ENCODE measurements at regions not wholly inside any gene's neighbourhood (a gene's known extent, or its start where the extent isn't known, plus 50 kb on each side); places are given as distances from the start of the nearest gene placed in this dataset.

- H3K4me3 Mint-ChIP-seq, result no peak overlapping the region
- H3K4me1 Mint-ChIP-seq (ENCODE audit: low read depth in 2 of 2), result no peaks in the 10 kb centered on the region
- H3K9me3 Mint-ChIP-seq, result peaks cover 0 to 6% of the 10 kb centered on the region in 2 donors
- H3K27me3 Mint-ChIP-seq, result no peaks in the 10 kb centered on the region
- no peak for DNase-seq
- no peak for ATAC-seq (replicated peaks)
- H3K36me3 Mint-ChIP-seq (ENCODE audit: insufficient read depth), result no peaks in the 10 kb centered on the region
- H3K27ac Mint-ChIP-seq, result no peak overlapping the region
These were observed 365.5 kb downstream of the RAB28 start for GRCh38 chr4:13118633-13119032.

GRCh38 chr4:13117185-13117584 lies 367.0 kb downstream of the RAB28 start:
- Mint-ChIP-seq H3K27ac (no peak overlapping the region), H3K27me3 (no peaks in the 10 kb centered on the region), H3K4me1 (ENCODE audit: low read depth in 2 of 2) (no peaks in the 10 kb centered on the region), H3K36me3 (ENCODE audit: insufficient read depth) (no peaks in the 10 kb centered on the region), H3K9me3 (peaks cover 0 to 4% of the 10 kb centered on the region in 2 donors), H3K4me3 (no peak overlapping the region)
- ATAC-seq (replicated peaks) (no peak), DNase-seq (no peak)

GRCh38 chr4:13112030-13112429 lies 372.1 kb downstream of the RAB28 start:
- Mint-ChIP-seq H3K27me3 (no peaks in the 10 kb centered on the region), H3K9me3 (peaks cover 0 to 5% of the 10 kb centered on the region in 2 donors), H3K4me1 (ENCODE audit: low read depth in 2 of 2) (no peaks in the 10 kb centered on the region), H3K4me3 (no peak overlapping the region), H3K27ac (no peak overlapping the region), H3K36me3 (ENCODE audit: insufficient read depth) (no peaks in the 10 kb centered on the region)
- ATAC-seq (replicated peaks) (no peak), DNase-seq (no peak)

GRCh38 chr4:13109536-13109935 lies 374.6 kb downstream of the RAB28 start:
- Mint-ChIP-seq H3K4me1 (ENCODE audit: low read depth in 2 of 2) (no peaks in the 10 kb centered on the region), H3K36me3 (ENCODE audit: insufficient read depth) (no peaks in the 10 kb centered on the region), H3K27ac (no peak overlapping the region), H3K27me3 (no peaks in the 10 kb centered on the region), H3K4me3 (no peak overlapping the region), H3K9me3 (peaks cover 0 to 3% of the 10 kb centered on the region in 2 donors)
- ATAC-seq (replicated peaks) (no peak), DNase-seq (no peak)

- no peaks in the 10 kb centered on the region for H3K4me1 Mint-ChIP-seq (ENCODE audit: low read depth in 2 of 2)
- DNase-seq, result no peak
- H3K36me3 Mint-ChIP-seq (ENCODE audit: insufficient read depth), result no peaks in the 10 kb centered on the region
- H3K4me3 Mint-ChIP-seq, result no peak overlapping the region
- no peak for ATAC-seq (replicated peaks)
- H3K27ac Mint-ChIP-seq, result no peak overlapping the region
- peaks cover 0 to 3% of the 10 kb centered on the region in 2 donors for H3K9me3 Mint-ChIP-seq
- no peaks in the 10 kb centered on the region for H3K27me3 Mint-ChIP-seq
These were observed 376.0 kb downstream of the RAB28 start for GRCh38 chr4:13108096-13108495.

GRCh38 chr4:13103382-13104015 lies 380.6 kb downstream of the RAB28 start:
- Mint-ChIP-seq H3K4me1 (ENCODE audit: low read depth in 2 of 2) (no peaks in the 10 kb centered on the region), H3K27ac (no peak overlapping the region), H3K9me3 (no peaks in the 10 kb centered on the region), H3K36me3 (ENCODE audit: insufficient read depth) (no peaks in the 10 kb centered on the region), H3K27me3 (no peaks in the 10 kb centered on the region), H3K4me3 (no peak overlapping the region)
- DNase-seq, result no peak
- no peak for ATAC-seq (replicated peaks)

- Mint-ChIP-seq H3K36me3 (ENCODE audit: insufficient read depth) (no peaks in the 10 kb centered on the region), H3K27ac (no peak overlapping the region), H3K9me3 (no peaks in the 10 kb centered on the region), H3K4me3 (no peak overlapping the region), H3K4me1 (ENCODE audit: low read depth in 2 of 2) (no peaks in the 10 kb centered on the region), H3K27me3 (no peaks in the 10 kb centered on the region)
- DNase-seq (no peak), ATAC-seq (replicated peaks) (no peak)
These were observed 381.9 kb downstream of the RAB28 start for GRCh38 chr4:13102092-13102742.

- Mint-ChIP-seq H3K9me3 (peaks cover 0 to 4% of the 10 kb centered on the region in 2 donors), H3K27ac (no peak overlapping the region), H3K27me3 (no peaks in the 10 kb centered on the region), H3K36me3 (ENCODE audit: insufficient read depth) (no peaks in the 10 kb centered on the region), H3K4me3 (no peak overlapping the region), H3K4me1 (ENCODE audit: low read depth in 2 of 2) (no peaks in the 10 kb centered on the region)
- DNase-seq, result no peak
- no peak for ATAC-seq (replicated peaks)
These were observed 386.2 kb downstream of the RAB28 start for GRCh38 chr4:13097971-13098370.

GRCh38 chr4:13095722-13096121 lies 388.4 kb downstream of the RAB28 start:
- H3K27me3 Mint-ChIP-seq, result no peaks in the 10 kb centered on the region
- H3K4me3 Mint-ChIP-seq, result no peak overlapping the region
- no peaks in the 10 kb centered on the region for H3K36me3 Mint-ChIP-seq (ENCODE audit: insufficient read depth)
- DNase-seq (no peak), ATAC-seq (replicated peaks) (no peak)
- peaks cover 0 to 8% of the 10 kb centered on the region in 2 donors for H3K9me3 Mint-ChIP-seq
- no peaks in the 10 kb centered on the region for H3K4me1 Mint-ChIP-seq (ENCODE audit: low read depth in 2 of 2)
- H3K27ac Mint-ChIP-seq, result no peak overlapping the region

GRCh38 chr4:13093170-13093569 lies 391.0 kb downstream of the RAB28 start:
- peaks cover 0 to 14% of the 10 kb centered on the region in 2 donors for H3K9me3 Mint-ChIP-seq
- H3K27ac Mint-ChIP-seq, result no peak overlapping the region
- ATAC-seq (replicated peaks) (no peak), DNase-seq (no peak)
- no peak overlapping the region for H3K4me3 Mint-ChIP-seq
- no peaks in the 10 kb centered on the region for H3K36me3 Mint-ChIP-seq (ENCODE audit: insufficient read depth)
- H3K4me1 Mint-ChIP-seq (ENCODE audit: low read depth in 2 of 2), result no peaks in the 10 kb centered on the region
- no peaks in the 10 kb centered on the region for H3K27me3 Mint-ChIP-seq

GRCh38 chr4:13092702-13093101 lies 391.4 kb downstream of the RAB28 start:
- Mint-ChIP-seq H3K4me1 (ENCODE audit: low read depth in 2 of 2) (no peaks in the 10 kb centered on the region), H3K27me3 (no peaks in the 10 kb centered on the region), H3K27ac (no peak overlapping the region), H3K4me3 (no peak overlapping the region), H3K9me3 (peaks cover 0 to 14% of the 10 kb centered on the region in 2 donors), H3K36me3 (ENCODE audit: insufficient read depth) (no peaks in the 10 kb centered on the region)
- ATAC-seq (replicated peaks) (no peak), DNase-seq (no peak)

GRCh38 chr4:13089659-13089998 lies 394.5 kb downstream of the RAB28 start:
- Mint-ChIP-seq H3K27ac (no peak overlapping the region), H3K4me1 (ENCODE audit: low read depth in 2 of 2) (no peaks in the 10 kb centered on the region), H3K4me3 (no peak overlapping the region), H3K36me3 (ENCODE audit: insufficient read depth) (no peaks in the 10 kb centered on the region), H3K27me3 (no peaks in the 10 kb centered on the region), H3K9me3 (peaks cover 10 to 12% of the 10 kb centered on the region in 2 donors)
- no peak for DNase-seq
- no peak for ATAC-seq (replicated peaks)

- DNase-seq, result no peak
- ATAC-seq (replicated peaks), result no peak
- H3K9me3 Mint-ChIP-seq, result peaks cover 15 to 16% of the 10 kb centered on the region in 2 donors
- H3K4me3 Mint-ChIP-seq, result no peak overlapping the region
- H3K27me3 Mint-ChIP-seq, result no peaks in the 10 kb centered on the region
- H3K4me1 Mint-ChIP-seq (ENCODE audit: low read depth in 2 of 2), result no peaks in the 10 kb centered on the region
- no peak overlapping the region for H3K27ac Mint-ChIP-seq
- H3K36me3 Mint-ChIP-seq (ENCODE audit: insufficient read depth), result no peaks in the 10 kb centered on the region
These were observed 395.1 kb downstream of the RAB28 start for GRCh38 chr4:13088726-13089658.

- no peak for DNase-seq
- Mint-ChIP-seq H3K27me3 (no peaks in the 10 kb centered on the region), H3K4me3 (no peak overlapping the region), H3K4me1 (ENCODE audit: low read depth in 2 of 2) (no peaks in the 10 kb centered on the region), H3K9me3 (peaks cover 20 to 22% of the 10 kb centered on the region in 2 donors), H3K27ac (no peak overlapping the region), H3K36me3 (ENCODE audit: insufficient read depth) (no peaks in the 10 kb centered on the region)
- ATAC-seq (replicated peaks), result no peak
These were observed 397.1 kb downstream of the RAB28 start for GRCh38 chr4:13087041-13087440.
